Liver (tissue), 8 donors: ENCODE measurements at regions not wholly inside any gene's neighbourhood (a gene's known extent, or its start where the extent isn't known, plus 50 kb on each side); places are given as distances from the start of the nearest gene placed in this dataset.

ENCODE experiments used
- DNase-seq: peaks from one replicate; pipeline ENCODE4 v3.0.0-alpha.2; 2017; ENCODE audit warnings: low spot score
- H3K27ac ChIP-seq, 2 donors: one replicate each; pipeline ENCODE4 v1.7.0; 2013; ENCODE audit warnings: inconsistent platforms in 2 of 2, low read length in 2 of 2, control low read depth in 1 of 2, low read depth in 1 of 2, mild to moderate bottlenecking in 1 of 2
- H3K27me3 ChIP-seq, 4 donors: one replicate each; pipeline versions ENCODE4 v1.6.1 to v1.7.0; 2013; ENCODE audit warnings: low read length in 3 of 4, inconsistent platforms in 1 of 4, mild to moderate bottlenecking in 1 of 4, moderate library complexity in 1 of 4; ENCODE audit not compliant: control insufficient read depth in 4 of 4, insufficient read depth in 4 of 4
- H3K36me3 ChIP-seq, 4 donors: one replicate each; pipeline versions ENCODE4 v1.6.1 to v1.7.0; 2013; ENCODE audit warnings: low read length in 3 of 4, mild to moderate bottlenecking in 3 of 4, low read depth in 1 of 4, moderate library complexity in 1 of 4; ENCODE audit not compliant: control insufficient read depth in 4 of 4, insufficient read depth in 3 of 4
- H3K4me1 ChIP-seq, 4 donors: one replicate each; pipeline versions ENCODE4 v1.6.1 to v1.7.0; 2013; ENCODE audit warnings: low read length in 3 of 4, mild to moderate bottlenecking in 3 of 4, moderate library complexity in 1 of 4; ENCODE audit not compliant: control insufficient read depth in 4 of 4, insufficient read depth in 4 of 4
- H3K4me3 ChIP-seq, 3 donors: one replicate each; pipeline versions ENCODE4 v1.6.1 to v1.7.0; 2013; ENCODE audit warnings: low read length in 3 of 3, control low read depth in 1 of 3, low read depth in 1 of 3, mild to moderate bottlenecking in 1 of 3
- H3K9ac ChIP-seq, 2 donors: one replicate each; pipeline ENCODE4 v1.7.0; 2013; ENCODE audit warnings: low read length in 2 of 2, mild to moderate bottlenecking in 2 of 2, moderate library complexity in 2 of 2, control low read depth in 1 of 2, low read depth in 1 of 2
- H3K9me3 ChIP-seq, 4 donors: one replicate each; pipeline versions ENCODE4 v1.6.1 to v1.7.0; 2013; ENCODE audit warnings: low read length in 3 of 4; ENCODE audit not compliant: control insufficient read depth in 4 of 4
- EGR1 ChIP-seq, 2 donors: IDR thresholded peaks; 2 replicates each; pipeline ENCODE4 v1.6.1; 2016 to 2018; ENCODE audit warnings: antibody characterized with exemption in 2 of 2, low read depth in 2 of 2
- FOXA1 ChIP-seq: IDR thresholded peaks from 2 replicates; pipeline ENCODE4 v1.6.1; 2016; ENCODE audit warnings: antibody characterized with exemption
- GABPA ChIP-seq, 2 donors: IDR thresholded peaks in 1 of 2; conservative IDR thresholded peaks in 1 of 2; 2 replicates each; pipeline ENCODE4 v1.6.1; 2016; ENCODE audit warnings: antibody characterized with exemption in 2 of 2, mild to moderate bottlenecking in 1 of 2, moderate library complexity in 1 of 2
- HNF4A ChIP-seq, 2 donors: conservative IDR thresholded peaks; 2 replicates each; pipeline ENCODE4 v1.6.1; 2016; ENCODE audit warnings: antibody characterized with exemption in 2 of 2, mild to moderate bottlenecking in 2 of 2
- HNF4G ChIP-seq: IDR thresholded peaks from 2 replicates; pipeline ENCODE4 v1.6.1; 2016; ENCODE audit warnings: antibody characterized with exemption
- JUND ChIP-seq, 2 donors: IDR thresholded peaks; 2 replicates each; pipeline ENCODE4 v1.6.1; 2016; ENCODE audit warnings: antibody characterized with exemption in 2 of 2
- NR2F2 ChIP-seq: IDR thresholded peaks from 2 replicates; pipeline ENCODE4 v1.6.1; 2016; ENCODE audit warnings: antibody characterized with exemption
- RXRA ChIP-seq, 2 donors: IDR thresholded peaks; 2 replicates each; pipeline ENCODE4 v1.6.1; 2017 to 2018; ENCODE audit warnings: antibody characterized with exemption in 2 of 2, mild to moderate bottlenecking in 1 of 2
- SP1 ChIP-seq: IDR thresholded peaks from 2 replicates; pipeline ENCODE4 v1.6.1; 2018; ENCODE audit warnings: antibody characterized with exemption, mild to moderate bottlenecking
- TAF1 ChIP-seq: conservative IDR thresholded peaks from 2 replicates; pipeline ENCODE4 v1.6.1; 2016; ENCODE audit warnings: antibody characterized with exemption, mild to moderate bottlenecking
- YY1 ChIP-seq: IDR thresholded peaks from 2 replicates; pipeline ENCODE4 v1.6.1; 2016; ENCODE audit warnings: antibody characterized with exemption, mild to moderate bottlenecking
- WGBS: extraction: QIAGEN DNeasy Blood & Tissue Kit; methylation state at CpG from one replicate; pipeline ENCODE4 v1.1.7; 2013; 5-methylcytosine and 5-hydroxymethylcytosine counted together
- TF ChIP-seq, protein P1 (sequence below): IDR thresholded peaks from 2 replicates; pipeline ENCODE4 v1.6.1; 2016; ENCODE audit warnings: antibody characterized with exemption, mild to moderate bottlenecking
- TF ChIP-seq, protein P2 (sequence below): IDR thresholded peaks from 2 replicates; pipeline ENCODE4 v1.6.1; 2016; ENCODE audit warnings: antibody characterized with exemption
- TF ChIP-seq, protein P3 (sequence below): IDR thresholded peaks from 2 replicates; pipeline ENCODE4 v1.6.1; 2016; ENCODE audit warnings: antibody characterized with exemption
- TF ChIP-seq, protein P4 (sequence below): fragments of 150-350 bp; IDR thresholded peaks from 2 replicates; pipeline ENCODE4 v1.5.1; 2017; ENCODE audit warnings: improper control_type of control experiment, low read depth, low read length; ENCODE audit not compliant: missing input control
- TF ChIP-seq, protein P5 (sequence below): IDR thresholded peaks from 2 replicates; pipeline ENCODE4 v1.6.1; 2016; ENCODE audit warnings: antibody characterized with exemption
- donor health status: healthy.
- donor health status: healthy.
- donor health status: healthy.
- donor health status: healthy.
- donor health status: healthy.

DNA sequence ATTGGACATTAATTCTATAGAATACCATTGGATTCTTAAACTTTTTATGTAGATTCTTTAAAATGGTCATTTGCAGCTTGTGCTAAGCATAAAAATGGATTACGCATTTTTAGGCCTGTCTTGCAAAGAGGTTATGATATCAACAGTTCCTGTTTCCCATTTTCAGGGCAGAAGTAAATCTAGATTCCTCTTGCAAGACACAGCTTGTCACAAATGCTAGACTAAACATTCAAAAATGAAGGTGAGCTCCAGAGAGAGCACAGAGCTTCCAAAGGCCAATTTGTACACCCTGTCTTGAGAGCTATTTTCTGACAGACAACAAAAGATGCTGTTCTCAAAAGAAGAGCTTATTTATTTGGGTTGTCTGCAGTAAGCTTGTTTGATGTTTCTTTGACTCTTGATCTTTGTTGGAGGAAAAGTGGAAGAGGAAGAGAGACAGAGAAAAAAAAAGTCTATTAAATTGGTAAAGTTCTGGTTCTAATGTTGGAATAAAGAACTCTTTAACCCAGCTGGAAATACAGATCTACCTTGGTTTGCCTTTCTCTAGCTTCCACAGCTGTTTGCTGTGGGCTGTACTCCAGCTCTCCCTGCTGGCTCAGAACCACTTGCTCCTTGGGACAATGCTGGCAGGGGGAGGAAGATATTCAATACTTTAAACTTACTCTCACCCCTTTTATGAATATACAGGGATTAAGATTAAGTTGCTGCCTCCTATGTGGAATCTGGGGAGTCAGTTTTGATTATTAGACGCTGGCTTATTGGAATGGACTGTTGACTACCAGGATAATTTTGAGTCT, 651.8 kb downstream of the CDH11 start:
- H3K36me3 ChIP-seq: no peaks in the 10 kb centered on the region
- H3K9me3 ChIP-seq: peaks cover 0 to 2% (median 0%) of the 10 kb centered on the region in 4 donors
- no peak for TF ChIP-seq HNF4A (conservative IDR thresholded peaks at IDR 0.05)
- TF ChIP-seq GABPA (IDR thresholded peaks at IDR 0.05 in 1 of 2, conservative IDR thresholded peaks at IDR 0.05 in 1 of 2): no peak
- TF ChIP-seq, protein P1, sequence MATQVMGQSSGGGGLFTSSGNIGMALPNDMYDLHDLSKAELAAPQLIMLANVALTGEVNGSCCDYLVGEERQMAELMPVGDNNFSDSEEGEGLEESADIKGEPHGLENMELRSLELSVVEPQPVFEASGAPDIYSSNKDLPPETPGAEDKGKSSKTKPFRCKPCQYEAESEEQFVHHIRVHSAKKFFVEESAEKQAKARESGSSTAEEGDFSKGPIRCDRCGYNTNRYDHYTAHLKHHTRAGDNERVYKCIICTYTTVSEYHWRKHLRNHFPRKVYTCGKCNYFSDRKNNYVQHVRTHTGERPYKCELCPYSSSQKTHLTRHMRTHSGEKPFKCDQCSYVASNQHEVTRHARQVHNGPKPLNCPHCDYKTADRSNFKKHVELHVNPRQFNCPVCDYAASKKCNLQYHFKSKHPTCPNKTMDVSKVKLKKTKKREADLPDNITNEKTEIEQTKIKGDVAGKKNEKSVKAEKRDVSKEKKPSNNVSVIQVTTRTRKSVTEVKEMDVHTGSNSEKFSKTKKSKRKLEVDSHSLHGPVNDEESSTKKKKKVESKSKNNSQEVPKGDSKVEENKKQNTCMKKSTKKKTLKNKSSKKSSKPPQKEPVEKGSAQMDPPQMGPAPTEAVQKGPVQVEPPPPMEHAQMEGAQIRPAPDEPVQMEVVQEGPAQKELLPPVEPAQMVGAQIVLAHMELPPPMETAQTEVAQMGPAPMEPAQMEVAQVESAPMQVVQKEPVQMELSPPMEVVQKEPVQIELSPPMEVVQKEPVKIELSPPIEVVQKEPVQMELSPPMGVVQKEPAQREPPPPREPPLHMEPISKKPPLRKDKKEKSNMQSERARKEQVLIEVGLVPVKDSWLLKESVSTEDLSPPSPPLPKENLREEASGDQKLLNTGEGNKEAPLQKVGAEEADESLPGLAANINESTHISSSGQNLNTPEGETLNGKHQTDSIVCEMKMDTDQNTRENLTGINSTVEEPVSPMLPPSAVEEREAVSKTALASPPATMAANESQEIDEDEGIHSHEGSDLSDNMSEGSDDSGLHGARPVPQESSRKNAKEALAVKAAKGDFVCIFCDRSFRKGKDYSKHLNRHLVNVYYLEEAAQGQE: no peak
- TF ChIP-seq YY1: no peak
- no peak for TF ChIP-seq JUND (IDR thresholded peaks at IDR 0.05)
- TF ChIP-seq, protein P2, sequence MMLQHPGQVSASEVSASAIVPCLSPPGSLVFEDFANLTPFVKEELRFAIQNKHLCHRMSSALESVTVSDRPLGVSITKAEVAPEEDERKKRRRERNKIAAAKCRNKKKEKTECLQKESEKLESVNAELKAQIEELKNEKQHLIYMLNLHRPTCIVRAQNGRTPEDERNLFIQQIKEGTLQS: no peak
- TF ChIP-seq RXRA (IDR thresholded peaks at IDR 0.05): no peak
- H3K9ac ChIP-seq: no peak overlapping the region
- H3K4me1 ChIP-seq: no peaks in the 10 kb centered on the region
- H3K27ac ChIP-seq: no peak overlapping the region
- H3K4me3 ChIP-seq: no peak overlapping the region
- DNase-seq: no peak
- 75% methylated on average over 2 of the region's 2 CpGs for WGBS
- no peaks in the 10 kb centered on the region for H3K27me3 ChIP-seq

DNA sequence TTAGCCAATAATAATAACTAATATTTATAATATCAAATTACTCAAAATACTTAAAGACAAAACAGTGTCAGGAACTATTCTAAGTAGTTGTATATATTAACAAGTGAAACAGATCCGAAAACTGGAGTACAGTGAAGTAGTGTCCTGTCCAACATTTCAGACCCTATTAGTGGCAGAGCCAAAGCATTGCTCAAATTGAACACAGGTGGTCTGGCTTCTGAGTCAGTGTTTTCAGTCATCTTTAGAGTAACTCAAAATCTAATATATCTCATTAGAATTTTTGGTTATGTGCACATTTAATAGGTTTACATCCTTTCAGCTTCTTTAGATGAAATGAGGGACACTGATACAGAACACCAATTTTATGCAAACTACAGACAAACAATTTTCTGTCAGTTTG, 652.5 kb downstream of the CDH11 start:
- Histone ChIP-seq H3K27me3 (no peaks in the 10 kb centered on the region), H3K36me3 (no peaks in the 10 kb centered on the region), H3K4me1 (no peaks in the 10 kb centered on the region), H3K9ac (no peak overlapping the region), H3K9me3 (peaks cover 0 to 2% (median 0%) of the 10 kb centered on the region in 4 donors), H3K4me3 (no peak overlapping the region), H3K27ac (no peak overlapping the region)
- WGBS: 72% methylated on average over 1 of the region's 1 CpG
- no peak for DNase-seq
- TF ChIP-seq, protein P3, sequence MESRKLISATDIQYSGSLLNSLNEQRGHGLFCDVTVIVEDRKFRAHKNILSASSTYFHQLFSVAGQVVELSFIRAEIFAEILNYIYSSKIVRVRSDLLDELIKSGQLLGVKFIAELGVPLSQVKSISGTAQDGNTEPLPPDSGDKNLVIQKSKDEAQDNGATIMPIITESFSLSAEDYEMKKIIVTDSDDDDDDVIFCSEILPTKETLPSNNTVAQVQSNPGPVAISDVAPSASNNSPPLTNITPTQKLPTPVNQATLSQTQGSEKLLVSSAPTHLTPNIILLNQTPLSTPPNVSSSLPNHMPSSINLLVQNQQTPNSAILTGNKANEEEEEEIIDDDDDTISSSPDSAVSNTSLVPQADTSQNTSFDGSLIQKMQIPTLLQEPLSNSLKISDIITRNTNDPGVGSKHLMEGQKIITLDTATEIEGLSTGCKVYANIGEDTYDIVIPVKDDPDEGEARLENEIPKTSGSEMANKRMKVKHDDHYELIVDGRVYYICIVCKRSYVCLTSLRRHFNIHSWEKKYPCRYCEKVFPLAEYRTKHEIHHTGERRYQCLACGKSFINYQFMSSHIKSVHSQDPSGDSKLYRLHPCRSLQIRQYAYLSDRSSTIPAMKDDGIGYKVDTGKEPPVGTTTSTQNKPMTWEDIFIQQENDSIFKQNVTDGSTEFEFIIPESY: no peak
- TF ChIP-seq, protein P4, sequence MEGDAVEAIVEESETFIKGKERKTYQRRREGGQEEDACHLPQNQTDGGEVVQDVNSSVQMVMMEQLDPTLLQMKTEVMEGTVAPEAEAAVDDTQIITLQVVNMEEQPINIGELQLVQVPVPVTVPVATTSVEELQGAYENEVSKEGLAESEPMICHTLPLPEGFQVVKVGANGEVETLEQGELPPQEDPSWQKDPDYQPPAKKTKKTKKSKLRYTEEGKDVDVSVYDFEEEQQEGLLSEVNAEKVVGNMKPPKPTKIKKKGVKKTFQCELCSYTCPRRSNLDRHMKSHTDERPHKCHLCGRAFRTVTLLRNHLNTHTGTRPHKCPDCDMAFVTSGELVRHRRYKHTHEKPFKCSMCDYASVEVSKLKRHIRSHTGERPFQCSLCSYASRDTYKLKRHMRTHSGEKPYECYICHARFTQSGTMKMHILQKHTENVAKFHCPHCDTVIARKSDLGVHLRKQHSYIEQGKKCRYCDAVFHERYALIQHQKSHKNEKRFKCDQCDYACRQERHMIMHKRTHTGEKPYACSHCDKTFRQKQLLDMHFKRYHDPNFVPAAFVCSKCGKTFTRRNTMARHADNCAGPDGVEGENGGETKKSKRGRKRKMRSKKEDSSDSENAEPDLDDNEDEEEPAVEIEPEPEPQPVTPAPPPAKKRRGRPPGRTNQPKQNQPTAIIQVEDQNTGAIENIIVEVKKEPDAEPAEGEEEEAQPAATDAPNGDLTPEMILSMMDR: no peak
- TF ChIP-seq TAF1 (no peak), JUND (IDR thresholded peaks at IDR 0.05) (no peak), FOXA1 (no peak), HNF4G (no peak), RXRA (IDR thresholded peaks at IDR 0.05) (no peak), EGR1 (IDR thresholded peaks at IDR 0.05; ENCODE audit: low read depth in 2 of 2) (no peak), NR2F2 (no peak), GABPA (IDR thresholded peaks at IDR 0.05 in 1 of 2, conservative IDR thresholded peaks at IDR 0.05 in 1 of 2) (no peak), SP1 (no peak), YY1 (no peak)
- TF ChIP-seq, protein P5, sequence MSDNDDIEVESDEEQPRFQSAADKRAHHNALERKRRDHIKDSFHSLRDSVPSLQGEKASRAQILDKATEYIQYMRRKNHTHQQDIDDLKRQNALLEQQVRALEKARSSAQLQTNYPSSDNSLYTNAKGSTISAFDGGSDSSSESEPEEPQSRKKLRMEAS: no peak
- TF ChIP-seq, protein P2: no peak
- TF ChIP-seq, protein P1: no peak
